OCI-LY1 (cell line): ENCODE measurements at regions not wholly inside any gene's neighbourhood (a gene's known extent, or its start where the extent isn't known, plus 50 kb on each side); places are given as distances from the start of the nearest gene placed in this dataset.

Source experiments
- H2AFZ ChIP-seq: fragments of 200-600 bp; sonication (generic), shearing (Covaris generic); 2 replicates; pipeline ENCODE4 v1.6.0; 2014; ENCODE audit warnings: antibody characterized with exemption, mild to moderate bottlenecking, low read length
- H3F3A ChIP-seq: fragments of 200-600 bp; sonication (generic), shearing (Covaris generic); 2 replicates; pipeline ENCODE4 v1.6.0; 2014; ENCODE audit warnings: mild to moderate bottlenecking, antibody characterized with exemption, low read length, moderate library complexity; ENCODE audit not compliant: insufficient read depth
- H3K27ac ChIP-seq: fragments of 200-600 bp; sonication (generic); 2 replicates; pipeline ENCODE4 v1.5.1; 2014; ENCODE audit warnings: low read length, mixed run types, mild to moderate bottlenecking, low read depth; ENCODE audit not compliant: poor library complexity, severe bottlenecking
- H3K27me3 ChIP-seq: fragments of 200-600 bp; sonication (generic); 2 replicates; pipeline ENCODE4 v1.6.0; 2014; ENCODE audit warnings: antibody characterized with exemption, mild to moderate bottlenecking, low read length, moderate library complexity; ENCODE audit not compliant: insufficient read depth
- H3K36me3 ChIP-seq: fragments of 200-600 bp; sonication (generic); 2 replicates; pipeline ENCODE4 v1.6.1; 2014; ENCODE audit warnings: mild to moderate bottlenecking, antibody characterized with exemption, low read length, moderate library complexity, mixed read lengths; ENCODE audit not compliant: insufficient read depth
- H3K4me1 ChIP-seq: fragments of 200-600 bp; sonication (generic); 2 replicates; pipeline ENCODE4 v1.5.1; 2014; ENCODE audit warnings: mild to moderate bottlenecking, low read length, moderate library complexity; ENCODE audit not compliant: insufficient read depth, severe bottlenecking
- H3K4me2 ChIP-seq: fragments of 200-600 bp; sonication (generic), shearing (Covaris generic); 2 replicates; pipeline ENCODE4 v1.6.1; 2014; ENCODE audit warnings: low read length
- H3K4me3 ChIP-seq: fragments of 200-600 bp; sonication (generic); 2 replicates; pipeline ENCODE4 v1.5.1; 2014; ENCODE audit warnings: low read length, low read depth, mild to moderate bottlenecking, mixed read lengths; ENCODE audit not compliant: poor library complexity, severe bottlenecking
- H3K79me2 ChIP-seq: fragments of 200-600 bp; shearing (Covaris generic); 2 replicates; pipeline ENCODE4 v1.6.1; 2016; ENCODE audit warnings: mixed run types, low read length, mixed read lengths; ENCODE audit not compliant: insufficient read depth
- H3K9ac ChIP-seq: fragments of 200-600 bp; sonication (generic), shearing (Covaris generic); 2 replicates; pipeline ENCODE4 v1.6.1; 2014; ENCODE audit warnings: mild to moderate bottlenecking, low read length, mixed read lengths
- H3K9me2 ChIP-seq: fragments of 200-600 bp; sonication (generic), shearing (Covaris generic); 2 replicates; pipeline ENCODE4 v1.6.1; 2014; ENCODE audit warnings: low read depth, mild to moderate bottlenecking, low read length, mixed read lengths
- H3K9me3 ChIP-seq: fragments of 200-600 bp; shearing (Covaris generic); 2 replicates; pipeline ENCODE4 v1.6.1; 2014; ENCODE audit warnings: low read length, mixed read lengths
- H4K20me1 ChIP-seq: fragments of 200-600 bp; sonication (generic), shearing (Covaris generic); 2 replicates; pipeline ENCODE4 v1.6.0; 2016; ENCODE audit warnings: mild to moderate bottlenecking, low read length; ENCODE audit not compliant: insufficient read depth
- CTCF ChIP-seq: fragments of 200-600 bp; sonication (generic), shearing (Covaris generic); IDR thresholded peaks from 2 replicates; pipeline ENCODE4 v1.5.1; 2017; ENCODE audit warnings: mild to moderate bottlenecking, antibody characterized with exemption, low read length, moderate library complexity, mixed read lengths
- EZH2 ChIP-seq: fragments of 200-600 bp; sonication (generic), shearing (Covaris generic); IDR thresholded peaks from 2 replicates; pipeline ENCODE4 v1.8.0; 2017; ENCODE audit warnings: borderline replicate concordance, mixed run types, mild to moderate bottlenecking, antibody characterized with exemption, low read length, moderate library complexity, mixed read lengths

DNA sequence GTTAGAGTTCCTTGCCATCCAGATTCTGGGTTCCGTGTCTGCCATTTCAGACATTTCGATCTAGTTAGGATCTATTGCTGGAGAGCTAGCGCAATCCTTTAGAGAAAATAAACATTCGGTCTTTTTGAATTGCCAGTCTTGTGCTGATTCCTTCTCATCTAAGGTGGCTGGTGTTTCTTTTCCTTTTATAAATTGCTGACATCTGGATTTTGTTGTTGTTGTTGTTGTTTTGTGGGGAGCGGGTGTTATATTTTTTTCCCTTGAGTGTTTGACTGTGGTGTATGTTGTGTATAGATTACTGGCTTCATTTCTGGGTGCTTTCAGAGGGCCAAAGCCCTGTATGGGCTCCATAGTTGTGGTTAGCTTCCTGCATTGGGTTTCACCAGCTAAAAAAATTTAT lies 128.5 kb upstream of the LRP1B start:
- Histone ChIP-seq H3K4me1 (peaks cover 4% of the 10 kb centered on the region), H3K9ac (no peak overlapping the region), H3K79me2 (no peaks in the 10 kb centered on the region), H3K36me3 (no peaks in the 10 kb centered on the region), H3K9me3 (no peaks in the 10 kb centered on the region), H4K20me1 (no peaks in the 10 kb centered on the region), H3K4me2 (no peak overlapping the region), H3K4me3 (no peak overlapping the region), H3K27ac (no peak overlapping the region), H2AFZ (no peak overlapping the region), H3F3A (no peaks in the 10 kb centered on the region), H3K9me2 (no peaks in the 10 kb centered on the region), H3K27me3 (no peaks in the 10 kb centered on the region)
- no peak for TF ChIP-seq EZH2

- peaks cover 13% of the 10 kb centered on the region for H3K4me1 ChIP-seq
- no peak overlapping the region for H3K9ac ChIP-seq
- no peaks in the 10 kb centered on the region for H3K27me3 ChIP-seq
- no peaks in the 10 kb centered on the region for H3K79me2 ChIP-seq
- TF ChIP-seq EZH2 = no peak
- TF ChIP-seq CTCF = no peak
- no peaks in the 10 kb centered on the region for H3K9me3 ChIP-seq
- peak overlapping the region; percentile 37 for H3K4me2 ChIP-seq
- no peaks in the 10 kb centered on the region for H3K36me3 ChIP-seq
- H3K27ac ChIP-seq = no peak overlapping the region
- no peaks in the 10 kb centered on the region for H3F3A ChIP-seq
- H3K9me2 ChIP-seq = no peaks in the 10 kb centered on the region
- H3K4me3 ChIP-seq = no peak overlapping the region
- no peaks in the 10 kb centered on the region for H4K20me1 ChIP-seq
- H2AFZ ChIP-seq = 0 out of 2 replicates have a peak overlapping the region, but pooled peaks have one; percentile 54
These were observed 123.2 kb upstream of the LRP1B start for GRCh38 chr2:142254031-142254430.

GRCh38 chr2:142241016-142241415 lies 110.2 kb upstream of the LRP1B start:
- Histone ChIP-seq H3K9ac (no peak overlapping the region), H3K4me1 (no peaks in the 10 kb centered on the region), H3K4me3 (no peak overlapping the region), H3K79me2 (no peaks in the 10 kb centered on the region), H3K27me3 (no peaks in the 10 kb centered on the region), H2AFZ (no peak overlapping the region), H3F3A (no peaks in the 10 kb centered on the region), H3K27ac (no peak overlapping the region), H3K36me3 (no peaks in the 10 kb centered on the region), H3K9me2 (no peaks in the 10 kb centered on the region), H4K20me1 (no peaks in the 10 kb centered on the region), H3K4me2 (no peak overlapping the region), H3K9me3 (no peaks in the 10 kb centered on the region)
- TF ChIP-seq CTCF = no peak

GRCh38 chr2:142236181-142236580 lies 105.4 kb upstream of the LRP1B start:
- Histone ChIP-seq H3K4me3 (no peak overlapping the region), H2AFZ (no peak overlapping the region), H3K27me3 (no peaks in the 10 kb centered on the region), H3K36me3 (no peaks in the 10 kb centered on the region), H3K9me2 (no peaks in the 10 kb centered on the region), H3K9me3 (no peaks in the 10 kb centered on the region), H4K20me1 (no peaks in the 10 kb centered on the region), H3K79me2 (no peaks in the 10 kb centered on the region), H3K4me1 (no peaks in the 10 kb centered on the region), H3F3A (no peaks in the 10 kb centered on the region), H3K4me2 (no peak overlapping the region), H3K27ac (no peak overlapping the region), H3K9ac (no peak overlapping the region)
- no peak for TF ChIP-seq EZH2
- TF ChIP-seq CTCF = no peak
